Dendritic cell treated with granulocyte-macrophage colony-stimulating factor and Interleukin-4, amounts not matched to agents 40 ng/mL and 50 ng/mL, for 4 days (primary cell): ENCODE measurements at regions not wholly inside any gene's neighbourhood (a gene's known extent, or its start where the extent isn't known, plus 50 kb on each side); places are given as distances from the start of the nearest gene placed in this dataset.

Experiments used
- H3K27ac Mint-ChIP-seq: one replicate; pipeline ENCODE4 v1.8.0; 2022; ENCODE audit warnings: mild to moderate bottlenecking, mixed read lengths
- H3K27me3 Mint-ChIP-seq: one replicate; pipeline ENCODE4 v1.8.0; 2022; ENCODE audit warnings: mild to moderate bottlenecking, mixed read lengths
- H3K36me3 Mint-ChIP-seq: one replicate; pipeline ENCODE4 v1.8.0; 2022; ENCODE audit warnings: low read depth, mixed read lengths
- H3K4me1 Mint-ChIP-seq: one replicate; pipeline ENCODE4 v1.8.0; 2022; ENCODE audit warnings: low read depth, mixed read lengths
- H3K4me3 Mint-ChIP-seq: one replicate; pipeline ENCODE4 v1.8.0; 2022; ENCODE audit warnings: mild to moderate bottlenecking, moderate library complexity, mixed read lengths
- H3K9me3 Mint-ChIP-seq: one replicate; pipeline ENCODE4 v1.8.0; 2022; ENCODE audit warnings: mixed read lengths
- intact Hi-C: fragments of 100-400 bp; cut with micrococcal nuclease; formaldehyde crosslinking; loops from one replicate; pipeline ENCODE4 v1.15.0; 2022

- H3K4me1 Mint-ChIP-seq: no peaks in the 10 kb centered on the region
- no peak overlapping the region for H3K27ac Mint-ChIP-seq
Measured at GRCh38 chr6:81237226-81237625, 515.3 kb downstream of the TENT5A start.

DNA sequence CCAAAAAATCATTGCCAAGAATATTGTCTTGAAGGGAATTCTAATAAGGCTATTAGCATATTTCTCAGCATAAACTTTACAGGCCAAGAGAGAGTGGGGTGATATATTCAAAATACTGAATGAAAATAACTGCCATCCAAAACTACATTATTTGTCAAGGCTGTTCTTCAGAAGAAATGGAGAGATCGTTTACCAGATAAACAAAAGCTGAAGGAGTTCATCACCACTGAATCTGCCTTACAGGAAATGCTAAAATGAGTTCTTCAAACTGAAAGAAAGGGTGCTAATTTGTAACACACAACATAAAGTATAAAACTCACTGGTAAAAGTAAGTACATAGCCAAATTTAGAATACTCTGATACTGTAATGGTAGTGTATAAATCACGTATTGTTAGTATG is 517.0 kb downstream of the TENT5A start:
- no peaks in the 10 kb centered on the region for H3K9me3 Mint-ChIP-seq
- intact Hi-C loops: no loop called here
- no peak overlapping the region for H3K27ac Mint-ChIP-seq

More at GRCh38 chr6:81237226-81237625, 515.3 kb downstream of the TENT5A start:
- intact Hi-C loops: no loop called here
- Mint-ChIP-seq H3K36me3 (no peaks in the 10 kb centered on the region), H3K4me3 (no peak overlapping the region), H3K9me3 (no peaks in the 10 kb centered on the region), H3K27me3 (no peaks in the 10 kb centered on the region)

GRCh38 chr6:81233990-81234389 is 518.5 kb downstream of the TENT5A start:
- Mint-ChIP-seq H3K4me1 (no peaks in the 10 kb centered on the region), H3K27ac (no peak overlapping the region), H3K9me3 (no peaks in the 10 kb centered on the region), H3K36me3 (no peaks in the 10 kb centered on the region), H3K27me3 (no peaks in the 10 kb centered on the region), H3K4me3 (no peak overlapping the region)
- intact Hi-C loops: no loop called here

More for the DNA sequence above, 517.0 kb downstream of the TENT5A start:
- H3K4me3 Mint-ChIP-seq: no peak overlapping the region
- H3K36me3 Mint-ChIP-seq: no peaks in the 10 kb centered on the region
- H3K27me3 Mint-ChIP-seq: no peaks in the 10 kb centered on the region
- no peaks in the 10 kb centered on the region for H3K4me1 Mint-ChIP-seq

DNA sequence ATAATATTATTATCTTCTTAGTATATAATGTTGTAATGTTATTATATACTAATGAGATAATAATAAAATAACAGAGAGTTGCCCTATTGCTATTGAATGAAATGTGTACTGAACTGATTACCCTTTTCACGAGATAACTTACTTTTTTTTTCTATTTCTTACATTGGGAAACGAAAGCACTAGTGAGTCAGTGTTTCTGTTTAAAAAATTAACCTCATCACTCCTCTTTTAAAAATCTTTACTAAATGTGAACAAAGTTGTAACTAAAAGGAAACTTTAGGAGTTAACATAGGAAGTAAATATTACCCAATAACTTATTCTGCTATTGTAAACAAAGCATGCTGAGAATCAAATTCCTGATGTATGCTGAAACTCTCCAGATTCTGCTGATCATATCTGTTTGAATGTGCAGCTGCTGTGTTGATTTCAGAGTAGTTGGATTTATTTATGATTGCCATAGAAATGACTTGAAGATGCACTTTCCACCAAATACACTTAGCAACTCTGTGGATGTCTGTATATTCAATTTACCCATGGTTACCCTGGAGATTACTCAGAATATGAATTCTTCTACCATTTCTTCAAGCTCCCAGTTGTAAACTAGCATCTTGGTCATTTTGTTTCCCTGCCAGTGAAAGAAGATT is 523.4 kb downstream of the TENT5A start:
- H3K4me3 Mint-ChIP-seq: no peak overlapping the region
- no peaks in the 10 kb centered on the region for H3K9me3 Mint-ChIP-seq
- no peaks in the 10 kb centered on the region for H3K4me1 Mint-ChIP-seq
- H3K27me3 Mint-ChIP-seq: no peaks in the 10 kb centered on the region
- H3K36me3 Mint-ChIP-seq: no peaks in the 10 kb centered on the region
- H3K27ac Mint-ChIP-seq: no peak overlapping the region
- intact Hi-C loops: no loop called here

- Mint-ChIP-seq H3K4me3 (no peak overlapping the region), H3K27me3 (no peaks in the 10 kb centered on the region), H3K9me3 (no peaks in the 10 kb centered on the region), H3K27ac (no peak overlapping the region), H3K4me1 (no peaks in the 10 kb centered on the region), H3K36me3 (no peaks in the 10 kb centered on the region)
- intact Hi-C loops: no loop called here
Measured at GRCh38 chr6:81226957-81227356, 525.5 kb downstream of the TENT5A start.

GRCh38 chr6:81216668-81217067 is 535.8 kb downstream of the TENT5A start:
- intact Hi-C loops: no loop called here
- no peaks in the 10 kb centered on the region for H3K36me3 Mint-ChIP-seq
- no peaks in the 10 kb centered on the region for H3K27me3 Mint-ChIP-seq
- H3K4me3 Mint-ChIP-seq: no peak overlapping the region
- no peaks in the 10 kb centered on the region for H3K4me1 Mint-ChIP-seq
- H3K9me3 Mint-ChIP-seq: peaks cover 13% of the 10 kb centered on the region
- H3K27ac Mint-ChIP-seq: no peak overlapping the region

DNA sequence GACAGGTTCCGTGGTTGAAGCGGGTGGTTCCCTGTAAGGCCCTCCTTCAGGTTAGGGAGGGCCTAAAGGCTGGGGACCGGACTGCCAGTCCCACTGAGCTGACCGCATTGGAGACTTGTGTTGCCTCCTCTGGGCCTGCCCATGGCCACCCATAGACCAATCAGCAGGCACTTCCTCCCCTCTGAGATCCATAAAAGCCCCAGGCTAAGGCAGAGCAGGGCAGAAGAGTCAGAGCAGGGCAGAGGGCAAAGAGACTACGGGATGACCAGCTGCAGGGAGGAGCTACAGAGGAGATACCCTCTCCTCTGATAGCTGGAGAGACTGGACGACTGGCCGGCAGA is 537.4 kb downstream of the TENT5A start:
- intact Hi-C loops: no loop called here
- Mint-ChIP-seq H3K36me3 (no peaks in the 10 kb centered on the region), H3K9me3 (peaks cover 22% of the 10 kb centered on the region), H3K4me3 (no peak overlapping the region), H3K4me1 (no peaks in the 10 kb centered on the region), H3K27ac (no peak overlapping the region), H3K27me3 (no peaks in the 10 kb centered on the region)

GRCh38 chr6:81214414-81215091 is 537.9 kb downstream of the TENT5A start:
- H3K9me3 Mint-ChIP-seq: peaks cover 22% of the 10 kb centered on the region
- intact Hi-C loops: no loop called here
- no peak overlapping the region for H3K4me3 Mint-ChIP-seq
- no peaks in the 10 kb centered on the region for H3K4me1 Mint-ChIP-seq
- H3K27ac Mint-ChIP-seq: no peak overlapping the region
- H3K27me3 Mint-ChIP-seq: no peaks in the 10 kb centered on the region
- no peaks in the 10 kb centered on the region for H3K36me3 Mint-ChIP-seq

GRCh38 chr6:81204731-81205130 is 547.8 kb downstream of the TENT5A start:
- Mint-ChIP-seq H3K9me3 (peaks cover 20% of the 10 kb centered on the region), H3K27me3 (no peaks in the 10 kb centered on the region), H3K27ac (no peak overlapping the region), H3K4me3 (no peak overlapping the region), H3K36me3 (no peaks in the 10 kb centered on the region), H3K4me1 (no peaks in the 10 kb centered on the region)
- intact Hi-C loops: no loop called here

- intact Hi-C loops: no loop called here
- H3K4me3 Mint-ChIP-seq: no peak overlapping the region
- no peaks in the 10 kb centered on the region for H3K27me3 Mint-ChIP-seq
- no peaks in the 10 kb centered on the region for H3K4me1 Mint-ChIP-seq
- H3K36me3 Mint-ChIP-seq: no peaks in the 10 kb centered on the region
- H3K27ac Mint-ChIP-seq: no peak overlapping the region
- no peaks in the 10 kb centered on the region for H3K9me3 Mint-ChIP-seq
Measured at GRCh38 chr6:81194374-81194773, 558.1 kb downstream of the TENT5A start.

GRCh38 chr6:81172056-81172740 is 580.3 kb downstream of the TENT5A start:
- intact Hi-C loops: no loop called here
- Mint-ChIP-seq H3K4me3 (no peak overlapping the region), H3K36me3 (no peaks in the 10 kb centered on the region), H3K27me3 (no peaks in the 10 kb centered on the region), H3K4me1 (no peaks in the 10 kb centered on the region), H3K27ac (no peak overlapping the region), H3K9me3 (no peaks in the 10 kb centered on the region)

DNA sequence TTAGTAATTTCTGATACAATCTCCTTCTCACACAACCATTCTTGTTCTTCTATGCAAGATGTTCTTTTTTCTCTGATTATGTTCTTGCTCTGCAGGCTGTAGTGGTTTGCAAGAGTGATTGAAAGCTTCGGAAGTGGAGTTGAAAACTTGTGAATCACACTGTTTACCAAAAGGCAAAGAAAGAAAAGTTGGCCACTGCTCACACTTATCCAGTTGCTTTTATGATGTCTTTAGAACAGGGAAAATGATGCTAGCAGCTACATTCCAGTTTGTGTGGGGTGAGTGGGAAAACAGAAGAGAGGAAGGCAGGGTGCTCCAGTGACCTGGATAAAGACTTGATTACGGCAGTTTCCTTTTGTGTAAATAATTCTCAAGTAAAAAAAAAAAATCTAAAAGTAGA is 583.3 kb downstream of the TENT5A start:
- no peaks in the 10 kb centered on the region for H3K4me1 Mint-ChIP-seq
- no peak overlapping the region for H3K4me3 Mint-ChIP-seq
- no peak overlapping the region for H3K27ac Mint-ChIP-seq
- no peaks in the 10 kb centered on the region for H3K27me3 Mint-ChIP-seq
- no peaks in the 10 kb centered on the region for H3K9me3 Mint-ChIP-seq
- intact Hi-C loops: no loop called here
- H3K36me3 Mint-ChIP-seq: no peaks in the 10 kb centered on the region

- Mint-ChIP-seq H3K4me1 (no peaks in the 10 kb centered on the region), H3K4me3 (no peak overlapping the region), H3K36me3 (no peaks in the 10 kb centered on the region), H3K27me3 (no peaks in the 10 kb centered on the region), H3K9me3 (no peaks in the 10 kb centered on the region), H3K27ac (no peak overlapping the region)
- intact Hi-C loops: no loop called here
Measured at GRCh38 chr6:81166770-81167169, 585.7 kb downstream of the TENT5A start.

DNA sequence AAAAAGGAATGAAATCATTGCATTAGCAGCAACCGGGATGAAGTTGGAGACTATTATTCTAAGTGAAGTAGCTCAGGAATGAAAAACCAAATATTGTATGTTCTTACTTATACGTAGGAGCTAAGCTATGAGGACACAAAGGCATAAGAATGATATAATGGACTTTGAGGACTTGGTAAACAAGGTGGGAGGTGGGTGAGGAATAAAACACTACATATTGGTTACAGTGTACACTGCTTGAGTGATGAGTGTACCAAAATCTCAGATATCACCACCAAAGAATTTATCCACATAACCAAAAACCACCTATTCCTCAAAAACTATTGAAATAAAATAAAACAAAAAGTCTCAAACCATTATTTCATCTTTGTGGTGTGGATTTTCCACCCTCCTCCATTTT is 593.5 kb downstream of the TENT5A start:
- intact Hi-C loops: no loop called here
- no peaks in the 10 kb centered on the region for H3K36me3 Mint-ChIP-seq
- no peaks in the 10 kb centered on the region for H3K4me1 Mint-ChIP-seq
- H3K9me3 Mint-ChIP-seq: peaks cover 16% of the 10 kb centered on the region
- no peak overlapping the region for H3K27ac Mint-ChIP-seq
- no peak overlapping the region for H3K4me3 Mint-ChIP-seq
- no peaks in the 10 kb centered on the region for H3K27me3 Mint-ChIP-seq
